Calu3 (cell line): ENCODE measurements at regions not wholly inside any gene's neighbourhood (a gene's known extent, or its start where the extent isn't known, plus 50 kb on each side); places are given as distances from the start of the nearest gene placed in this dataset.

ENCODE experiments used
- BruUV-seq: library from RNA; stranded (reverse); fragments of 400-500 nt; replicated peaks from 2 replicates; lab custom pipeline; 2021; lab: Mats Ljungman, UMichigan
- CTCF ChIA-PET: fragments of 300-600 bp; sonication (Branson Sonifier 250); formaldehyde crosslinking; loops from one replicate; lab custom pipeline; 2022; ENCODE audit warnings: antibody characterized with exemption; lab: Charles Lee
- DNase-seq: peaks from one replicate; pipeline ENCODE4 v3.0.0; 2022
- H3K27ac Mint-ChIP-seq: one replicate; pipeline ENCODE4 v1.8.0; 2022; ENCODE audit warnings: mixed read lengths; ENCODE audit not compliant: unreplicated experiment
- H3K27me3 Mint-ChIP-seq: one replicate; pipeline ENCODE4 v1.8.0; 2022; ENCODE audit warnings: mixed read lengths; ENCODE audit not compliant: unreplicated experiment
- H3K36me3 Mint-ChIP-seq: one replicate; pipeline ENCODE4 v1.8.0; 2022; ENCODE audit warnings: mild to moderate bottlenecking, moderate library complexity, mixed read lengths; ENCODE audit not compliant: insufficient read depth, unreplicated experiment
- H3K4me1 Mint-ChIP-seq: one replicate; pipeline ENCODE4 v1.8.0; 2022; ENCODE audit warnings: mild to moderate bottlenecking, low read depth, mixed read lengths; ENCODE audit not compliant: unreplicated experiment
- H3K4me3 Mint-ChIP-seq: one replicate; pipeline ENCODE4 v1.8.0; 2022; ENCODE audit warnings: mild to moderate bottlenecking, low read depth, moderate library complexity, mixed read lengths; ENCODE audit not compliant: unreplicated experiment
- H3K9me3 Mint-ChIP-seq: one replicate; pipeline ENCODE4 v1.8.0; 2022; ENCODE audit warnings: low read depth, mixed read lengths; ENCODE audit not compliant: unreplicated experiment
- intact Hi-C: fragments of 100-400 bp; cut with micrococcal nuclease; formaldehyde crosslinking; loops from one replicate; pipeline ENCODE4 v1.10.0; 2022; ENCODE audit not compliant: unreplicated experiment
- TF ChIP-seq, protein P1 (sequence below): fragments of 200-600 bp; IDR thresholded peaks from one replicate; pipeline ENCODE4 v1.8.0; 2022; ENCODE audit warnings: antibody characterized with exemption; ENCODE audit not compliant: unreplicated experiment

DNA sequence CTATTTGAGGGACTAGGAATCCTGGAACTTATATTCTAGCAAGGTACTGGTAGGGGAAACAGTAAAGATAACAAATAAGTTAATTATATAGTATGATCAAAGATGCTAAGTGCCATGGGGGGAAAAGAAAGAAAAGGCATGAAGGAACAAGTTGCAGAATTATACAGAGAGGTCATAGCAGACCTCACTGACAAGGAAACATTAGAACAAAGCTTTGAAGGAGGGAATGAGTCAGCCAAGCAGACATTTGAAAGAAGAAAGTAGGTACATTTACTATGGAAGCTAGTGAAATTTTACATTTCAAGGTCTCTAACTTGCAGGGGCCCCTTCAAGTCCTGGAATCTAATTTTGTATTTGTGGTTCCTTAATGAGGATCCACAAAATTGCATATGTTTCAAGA lies 57.2 kb upstream of the TIPARP start:
- CTCF ChIA-PET: interaction anchor here (0.6 to 1.8 kb wide), 2 partner anchors 11 to 535 kb away, joined by 3 to 5 read pairs; no protein-coding TSS in a partner anchor
- TF ChIP-seq, protein P1, sequence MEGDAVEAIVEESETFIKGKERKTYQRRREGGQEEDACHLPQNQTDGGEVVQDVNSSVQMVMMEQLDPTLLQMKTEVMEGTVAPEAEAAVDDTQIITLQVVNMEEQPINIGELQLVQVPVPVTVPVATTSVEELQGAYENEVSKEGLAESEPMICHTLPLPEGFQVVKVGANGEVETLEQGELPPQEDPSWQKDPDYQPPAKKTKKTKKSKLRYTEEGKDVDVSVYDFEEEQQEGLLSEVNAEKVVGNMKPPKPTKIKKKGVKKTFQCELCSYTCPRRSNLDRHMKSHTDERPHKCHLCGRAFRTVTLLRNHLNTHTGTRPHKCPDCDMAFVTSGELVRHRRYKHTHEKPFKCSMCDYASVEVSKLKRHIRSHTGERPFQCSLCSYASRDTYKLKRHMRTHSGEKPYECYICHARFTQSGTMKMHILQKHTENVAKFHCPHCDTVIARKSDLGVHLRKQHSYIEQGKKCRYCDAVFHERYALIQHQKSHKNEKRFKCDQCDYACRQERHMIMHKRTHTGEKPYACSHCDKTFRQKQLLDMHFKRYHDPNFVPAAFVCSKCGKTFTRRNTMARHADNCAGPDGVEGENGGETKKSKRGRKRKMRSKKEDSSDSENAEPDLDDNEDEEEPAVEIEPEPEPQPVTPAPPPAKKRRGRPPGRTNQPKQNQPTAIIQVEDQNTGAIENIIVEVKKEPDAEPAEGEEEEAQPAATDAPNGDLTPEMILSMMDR: no peak
- Mint-ChIP-seq H3K4me1 (peaks cover 25% of the 10 kb centered on the region), H3K27me3 (no peaks in the 10 kb centered on the region), H3K36me3 (no peaks in the 10 kb centered on the region), H3K4me3 (no peak overlapping the region), H3K9me3 (no peaks in the 10 kb centered on the region), H3K27ac (no peak overlapping the region)
- intact Hi-C loops: no loop called here
- DNase-seq: no peak
- no TSS peak for BruUV-seq

DNA sequence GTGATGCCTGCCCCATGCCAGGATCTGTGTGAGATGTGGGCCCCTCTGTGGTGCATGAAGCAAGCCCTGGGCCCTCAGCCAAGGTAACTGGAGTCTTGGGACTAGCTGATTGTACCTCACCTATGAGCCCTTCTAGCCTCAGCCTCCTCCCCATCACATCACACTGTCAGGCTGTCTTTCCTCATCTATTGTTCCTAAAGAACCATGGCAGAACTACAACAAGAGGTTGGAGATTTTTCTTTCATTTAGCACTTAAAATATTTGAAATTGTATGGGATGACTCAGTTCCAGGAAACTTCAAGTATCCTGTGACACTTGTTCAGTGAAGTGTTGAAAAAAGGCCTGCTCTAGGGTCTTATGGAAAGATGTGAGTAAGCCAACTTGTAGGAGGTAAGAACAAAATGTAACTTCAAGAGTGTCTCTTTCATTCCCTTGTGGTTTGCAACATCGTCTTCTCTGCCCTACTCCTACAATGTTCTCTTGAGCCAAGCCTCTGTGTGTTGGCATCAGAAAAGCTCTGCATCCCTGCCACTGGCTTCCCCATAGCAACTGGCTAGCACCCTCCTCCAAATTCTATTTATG lies 58.7 kb upstream of the TIPARP start:
- BruUV-seq: no TSS peak
- Mint-ChIP-seq H3K27me3 (no peaks in the 10 kb centered on the region), H3K27ac (no peak overlapping the region), H3K4me3 (no peak overlapping the region), H3K36me3 (no peaks in the 10 kb centered on the region), H3K4me1 (peaks cover 26% of the 10 kb centered on the region), H3K9me3 (no peaks in the 10 kb centered on the region)
- CTCF ChIA-PET: interaction anchor here (0.6 to 1.0 kb wide), 2 partner anchors 13 to 738 kb away, joined by 3 read pairs; no protein-coding TSS in a partner anchor
- intact Hi-C loops: no loop called here
- no peak for DNase-seq
- TF ChIP-seq, protein P1: no peak

DNA sequence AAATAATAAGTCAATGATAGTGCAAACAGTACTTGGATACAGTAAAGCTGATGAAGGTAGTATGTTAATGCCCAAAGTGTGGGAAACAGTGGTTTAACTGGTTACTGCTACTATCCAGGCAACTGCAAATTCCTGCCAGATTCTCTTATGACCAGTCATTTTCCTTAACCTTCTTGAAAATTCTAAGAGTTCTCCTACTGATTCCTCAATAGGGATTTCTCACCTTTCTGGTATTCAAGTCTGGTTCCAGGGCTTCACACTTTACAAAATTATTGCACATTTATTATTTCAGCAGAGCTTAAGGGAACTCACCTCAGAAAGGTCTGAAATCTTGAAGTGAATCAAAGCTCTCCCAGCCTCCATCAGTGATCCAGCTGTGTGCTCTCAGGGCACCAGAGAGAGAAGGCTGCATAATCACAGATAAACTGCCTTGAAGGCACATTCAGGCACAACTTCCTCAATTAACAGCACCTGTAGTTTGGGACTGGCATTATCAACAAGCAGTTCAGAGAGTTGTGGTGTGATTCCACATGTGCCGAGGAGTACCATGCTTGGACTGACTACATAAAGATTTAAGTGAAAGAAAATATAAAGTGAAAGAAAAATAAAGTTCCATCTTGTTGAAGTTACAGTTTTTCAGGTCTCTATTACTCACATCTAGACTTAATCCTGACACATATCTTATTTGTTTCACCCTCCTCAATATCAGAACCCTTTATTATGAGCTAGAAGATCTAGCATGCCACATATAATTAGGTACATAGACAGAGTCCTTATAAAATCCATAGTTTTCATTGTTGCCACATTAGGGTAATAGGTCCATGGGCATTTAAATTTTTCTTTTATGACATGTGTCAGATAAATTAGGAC lies 59.5 kb upstream of the TIPARP start:
- H3K9me3 Mint-ChIP-seq: no peaks in the 10 kb centered on the region
- H3K36me3 Mint-ChIP-seq: no peaks in the 10 kb centered on the region
- H3K4me3 Mint-ChIP-seq: no peak overlapping the region
- TF ChIP-seq, protein P1: no peak
- H3K4me1 Mint-ChIP-seq: peaks cover 27% of the 10 kb centered on the region
- H3K27me3 Mint-ChIP-seq: no peaks in the 10 kb centered on the region
- H3K27ac Mint-ChIP-seq: no peak overlapping the region
- CTCF ChIA-PET: interaction anchor here (1.0 to 1.3 kb wide), 2 partner anchors 14 to 59 kb away, joined by 3 to 4 read pairs; partner anchors contain the start of gene SSR3
- DNase-seq: no peak
- BruUV-seq: no TSS peak
- intact Hi-C loops: no loop called here

DNA sequence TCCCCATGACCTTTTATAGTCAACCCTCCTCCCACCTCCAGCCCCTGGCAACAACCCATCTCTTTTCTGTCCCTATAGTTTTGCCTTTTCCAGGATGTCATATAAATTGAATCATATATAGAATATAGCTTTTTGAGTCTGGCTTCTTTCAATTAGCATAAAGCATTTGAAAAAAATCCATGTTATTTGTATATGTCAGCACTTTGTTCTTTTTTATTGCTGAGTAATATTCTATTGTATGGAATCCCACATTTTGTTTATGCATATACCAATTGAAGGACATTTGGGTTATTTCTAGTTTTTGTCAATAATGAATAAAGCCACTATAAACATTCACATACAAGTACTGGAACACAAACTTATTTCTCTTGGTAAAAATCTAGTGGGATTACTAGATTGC lies 58.0 kb upstream of the SSR3 start:
- CTCF ChIA-PET: no interaction called here
- Mint-ChIP-seq H3K4me3 (no peak overlapping the region), H3K27me3 (no peaks in the 10 kb centered on the region), H3K36me3 (no peaks in the 10 kb centered on the region), H3K27ac (no peak overlapping the region), H3K9me3 (no peaks in the 10 kb centered on the region), H3K4me1 (peaks cover 29% of the 10 kb centered on the region)
- DNase-seq: no peak
- intact Hi-C loops: no loop called here
- TF ChIP-seq, protein P1: no peak
- no TSS peak for BruUV-seq
